Esophagus squamous epithelium (tissue), 5 donors: ENCODE measurements at regions not wholly inside any gene's neighbourhood (a gene's known extent, or its start where the extent isn't known, plus 50 kb on each side); places are given as distances from the start of the nearest gene placed in this dataset.

Experiments
- DNase-seq: peaks from one replicate; lab custom pipeline; 2025; lab: John Stamatoyannopoulos, UW
- H3K27ac ChIP-seq, 4 donors: fragments of 200-600 bp; sonication (generic); one replicate each; pipeline ENCODE4 v1.5.1; 2016 to 2019; ENCODE audit warnings: mild to moderate bottlenecking in 1 of 4
- H3K27me3 ChIP-seq, 4 donors: fragments of 200-600 bp; sonication (generic); 1 replicate in 3 of 4; 2 replicates in 1 of 4; pipeline versions ENCODE4 v1.5.1 to v1.6.0; 2017 to 2021; ENCODE audit warnings: antibody characterized with exemption in 1 of 4
- H3K36me3 ChIP-seq, 3 donors: fragments of 200-600 bp; sonication (generic); one replicate each; pipeline ENCODE4 v1.5.1; 2016 to 2019
- H3K4me1 ChIP-seq, 3 donors: fragments of 200-600 bp; sonication (generic); one replicate each; pipeline ENCODE4 v1.5.1; 2017 to 2019
- H3K4me3 ChIP-seq, 4 donors: fragments of 200-600 bp; sonication (generic); 1 replicate in 3 of 4; 2 replicates in 1 of 4; pipeline ENCODE4 v1.5.1; 2016 to 2019; ENCODE audit warnings: mild to moderate bottlenecking in 2 of 4, moderate library complexity in 1 of 4
- H3K9me3 ChIP-seq, 3 donors: fragments of 200-600 bp; sonication (generic); one replicate each; pipeline ENCODE4 v1.5.1; 2016 to 2019
- CTCF ChIP-seq, 6 experiments: fragments of 450-650 bp in 4 of 6; fragments of 200-600 bp in 2 of 6; sonication (generic) in 2 of 6; IDR thresholded peaks; one replicate each; pipeline ENCODE4 v1.5.1; 2016 to 2019; ENCODE audit warnings: antibody characterized with exemption in 6 of 6, mild to moderate bottlenecking in 4 of 6, moderate library complexity in 4 of 6
- POLR2A ChIP-seq, 4 donors: fragments of 450-650 bp; IDR thresholded peaks; one replicate each; pipeline ENCODE4 v1.6.1; 2017; ENCODE audit warnings: antibody characterized with exemption in 4 of 4, mild to moderate bottlenecking in 4 of 4, moderate library complexity in 3 of 4
- WGBS, 2 donors: methylation state at CpG; one replicate each; pipeline ENCODE4 v1.1.5; 2018; 5-methylcytosine and 5-hydroxymethylcytosine counted together
- intact Hi-C: fragments of 100-400 bp; cut with DNase I; formaldehyde crosslinking; loops from one replicate; pipeline ENCODE4 v1.15.0; 2022
- donor health status: DM: yes; HTN: yes; CAD: no.

GRCh38 chr11:69966910-69967483, 111.1 kb upstream of the ANO1 start:
- no peak for DNase-seq
- 87 to 92% methylated on average over 13 to 15 of the region's 25 CpGs for WGBS, 2 donors
- Histone ChIP-seq H3K4me1 (peaks cover 0 to 3% (median 0%) of the 10 kb centered on the region in 3 donors), H3K27ac (no peak overlapping the region), H3K36me3 (no peaks in the 10 kb centered on the region), H3K4me3 (no peak overlapping the region), H3K9me3 (peaks cover 0 to 1% (median 0%) of the 10 kb centered on the region in 3 donors), H3K27me3 (peaks cover 0 to 68% (median 0%) of the 10 kb centered on the region in 4 donors)
- intact Hi-C loops: no loop called here
- TF ChIP-seq POLR2A (IDR thresholded peaks at IDR 0.05) (no peak), CTCF (IDR thresholded peaks at IDR 0.05) (no peak)

- no peak overlapping the region for H3K4me3 ChIP-seq
- peaks cover 0 to under 1% (median 0%) of the 10 kb centered on the region in 3 donors for H3K4me1 ChIP-seq
- no peaks in the 10 kb centered on the region for H3K36me3 ChIP-seq
- intact Hi-C loops: no loop called here
- no peak for TF ChIP-seq CTCF (IDR thresholded peaks at IDR 0.05)
- no peak for TF ChIP-seq POLR2A (IDR thresholded peaks at IDR 0.05)
- H3K9me3 ChIP-seq: no peaks in the 10 kb centered on the region
- WGBS, 2 donors: 61 to 62% methylated on average over 5 of the region's 6 CpGs
- H3K27me3 ChIP-seq: peaks cover 0 to 72% (median 0%) of the 10 kb centered on the region in 4 donors
- H3K27ac ChIP-seq: peak overlapping the region in 2 of 4 donors; percentile 36 to 46
- DNase-seq: no peak
Observed at GRCh38 chr11:69967484-69967883, 110.6 kb upstream of the ANO1 start.

GRCh38 chr11:69968396-69969347, 109.4 kb upstream of the ANO1 start:
- peak overlapping the region in 2 of 4 donors; percentile 36 to 46 for H3K27ac ChIP-seq
- TF ChIP-seq CTCF (IDR thresholded peaks at IDR 0.05): no peak
- TF ChIP-seq POLR2A (IDR thresholded peaks at IDR 0.05): no peak
- no peaks in the 10 kb centered on the region for H3K9me3 ChIP-seq
- no peak overlapping the region for H3K4me3 ChIP-seq
- 81 to 82% methylated on average over 12 to 22 of the region's 24 CpGs for WGBS, 2 donors
- intact Hi-C loops: no loop called here
- no peaks in the 10 kb centered on the region for H3K36me3 ChIP-seq
- peaks cover 0 to 75% (median 0%) of the 10 kb centered on the region in 4 donors for H3K27me3 ChIP-seq
- H3K4me1 ChIP-seq: no peaks in the 10 kb centered on the region
- no peak for DNase-seq

- WGBS, 2 donors: 37 to 49% methylated on average over 7 to 19 of the region's 21 CpGs
- DNase-seq: no peak
- no peak overlapping the region for H3K4me3 ChIP-seq
Observed at GRCh38 chr11:69969890-69970784, 108.0 kb upstream of the ANO1 start.

More at GRCh38 chr11:69969890-69970784, 108.0 kb upstream of the ANO1 start:
- H3K27me3 ChIP-seq: peaks cover 0 to 86% (median 0%) of the 10 kb centered on the region in 4 donors
- no peak overlapping the region for H3K27ac ChIP-seq
- intact Hi-C loops: no loop called here
- TF ChIP-seq CTCF (IDR thresholded peaks at IDR 0.05) (no peak), POLR2A (IDR thresholded peaks at IDR 0.05) (no peak)
- H3K4me1 ChIP-seq: no peaks in the 10 kb centered on the region
- H3K9me3 ChIP-seq: no peaks in the 10 kb centered on the region
- H3K36me3 ChIP-seq: no peaks in the 10 kb centered on the region
